Endothelial cell of umbilical vein (primary cell): ENCODE measurements at regions not wholly inside any gene's neighbourhood (a gene's known extent, or its start where the extent isn't known, plus 50 kb on each side); places are given as distances from the start of the nearest gene placed in this dataset.

Experiments
- POLR2AphosphoS5 ChIP-seq: IDR thresholded peaks from 2 replicates; pipeline ENCODE4 v1.6.1; 2012; ENCODE audit warnings: low read depth, mild to moderate bottlenecking, control low read depth, low read length, moderate library complexity; ENCODE audit not compliant: insufficient read depth
- TF ChIP-seq, protein P1 (sequence below), 2 donors: IDR thresholded peaks; 1 replicate in 1 of 2; 2 replicates in 1 of 2; pipeline ENCODE4 v1.5.1; 2011; ENCODE audit warnings: low read length in 2 of 2, mild to moderate bottlenecking in 2 of 2, moderate library complexity in 2 of 2, control low read depth in 1 of 2, inconsistent platforms in 1 of 2, low read depth in 1 of 2; ENCODE audit not compliant: insufficient read depth in 1 of 2; ENCODE audit errors: extremely low read depth in 1 of 2

- TF ChIP-seq, protein P1, sequence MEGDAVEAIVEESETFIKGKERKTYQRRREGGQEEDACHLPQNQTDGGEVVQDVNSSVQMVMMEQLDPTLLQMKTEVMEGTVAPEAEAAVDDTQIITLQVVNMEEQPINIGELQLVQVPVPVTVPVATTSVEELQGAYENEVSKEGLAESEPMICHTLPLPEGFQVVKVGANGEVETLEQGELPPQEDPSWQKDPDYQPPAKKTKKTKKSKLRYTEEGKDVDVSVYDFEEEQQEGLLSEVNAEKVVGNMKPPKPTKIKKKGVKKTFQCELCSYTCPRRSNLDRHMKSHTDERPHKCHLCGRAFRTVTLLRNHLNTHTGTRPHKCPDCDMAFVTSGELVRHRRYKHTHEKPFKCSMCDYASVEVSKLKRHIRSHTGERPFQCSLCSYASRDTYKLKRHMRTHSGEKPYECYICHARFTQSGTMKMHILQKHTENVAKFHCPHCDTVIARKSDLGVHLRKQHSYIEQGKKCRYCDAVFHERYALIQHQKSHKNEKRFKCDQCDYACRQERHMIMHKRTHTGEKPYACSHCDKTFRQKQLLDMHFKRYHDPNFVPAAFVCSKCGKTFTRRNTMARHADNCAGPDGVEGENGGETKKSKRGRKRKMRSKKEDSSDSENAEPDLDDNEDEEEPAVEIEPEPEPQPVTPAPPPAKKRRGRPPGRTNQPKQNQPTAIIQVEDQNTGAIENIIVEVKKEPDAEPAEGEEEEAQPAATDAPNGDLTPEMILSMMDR (IDR thresholded peaks at IDR 0.05; ENCODE audit: extremely low read depth in 1 of 2, insufficient read depth in 1 of 2, low read depth in 1 of 2, low read length in 2 of 2), result no peak
- no peak for TF ChIP-seq POLR2AphosphoS5
These were observed 578.7 kb upstream of the NETO1 start for GRCh38 chr18:73446502-73446901.
